Hepatocyte (in vitro differentiated cells): ENCODE measurements at regions not wholly inside any gene's neighbourhood (a gene's known extent, or its start where the extent isn't known, plus 50 kb on each side); places are given as distances from the start of the nearest gene placed in this dataset.
"Not testable (repeated sequence)": the region's sequence is repeated elsewhere in the genome, so short reads cannot be mapped to it uniquely, and the experiment has no call there.

Source experiments
- DNase-seq: peaks from one replicate; pipeline ENCODE4 v3.0.0-alpha.2; 2016; ENCODE audit warnings: low spot score
- H2AFZ ChIP-seq: fragments of 200-600 bp; sonication (generic); 2 replicates; pipeline ENCODE4 v1.6.0; 2016; ENCODE audit warnings: antibody characterized with exemption, mild to moderate bottlenecking
- H3K27ac ChIP-seq: fragments of 200-600 bp; sonication (generic); 2 replicates; pipeline ENCODE4 v1.5.1; 2016; ENCODE audit warnings: mild to moderate bottlenecking
- H3K27me3 ChIP-seq: fragments of 200-600 bp; sonication (generic); 2 replicates; pipeline ENCODE4 v1.6.1; 2016
- H3K36me3 ChIP-seq: fragments of 200-600 bp; sonication (generic); replicated peaks from 2 replicates; pipeline ENCODE4 v1.5.1; 2016; ENCODE audit warnings: low read depth; ENCODE audit not compliant: insufficient read depth
- H3K4me1 ChIP-seq: fragments of 200-600 bp; sonication (generic); 2 replicates; pipeline ENCODE4 v1.5.1; 2016; ENCODE audit warnings: mild to moderate bottlenecking, moderate library complexity; ENCODE audit not compliant: insufficient read depth
- H3K4me2 ChIP-seq: fragments of 200-600 bp; sonication (generic); 2 replicates; pipeline ENCODE4 v1.6.0; 2016
- H3K4me3 ChIP-seq: fragments of 200-600 bp; sonication (generic); 2 replicates; pipeline ENCODE4 v1.5.1; 2016; ENCODE audit warnings: mild to moderate bottlenecking
- H3K79me2 ChIP-seq: fragments of 200-600 bp; sonication (generic); 2 replicates; pipeline ENCODE4 v1.6.0; 2017; ENCODE audit warnings: mild to moderate bottlenecking
- H3K9me2 ChIP-seq: fragments of 200-600 bp; sonication (generic); replicated peaks from 2 replicates; pipeline ENCODE4 v1.6.0; 2017; ENCODE audit warnings: mild to moderate bottlenecking; ENCODE audit not compliant: insufficient read depth
- H3K9me3 ChIP-seq: fragments of 200-600 bp; sonication (generic); 2 replicates; pipeline ENCODE4 v1.5.1; 2016; ENCODE audit warnings: low read depth, mild to moderate bottlenecking
- H4K20me1 ChIP-seq: fragments of 200-600 bp; sonication (generic); 2 replicates; pipeline ENCODE4 v1.6.0; 2016; ENCODE audit warnings: mild to moderate bottlenecking; ENCODE audit not compliant: insufficient read depth, poor library complexity, severe bottlenecking
- EZH2 ChIP-seq: fragments of 200-600 bp; sonication (generic); IDR thresholded peaks from 2 replicates; pipeline ENCODE4 v1.6.1; 2016; ENCODE audit warnings: antibody characterized with exemption, mild to moderate bottlenecking, borderline replicate concordance
- EZH2phosphoT487 ChIP-seq: fragments of 200-600 bp; sonication (generic); IDR thresholded peaks from one replicate; pipeline ENCODE4 v1.6.1; 2018; ENCODE audit warnings: antibody characterized with exemption, mild to moderate bottlenecking, low read depth, moderate library complexity; ENCODE audit not compliant: unreplicated experiment, severe bottlenecking
- WGBS: methylation state at CpG from one replicate; pipeline ENCODE4 v1.1.6; 2016; ENCODE audit warnings: low lambda C conversion rate; ENCODE audit errors: missing lambda C conversion rate; 5-methylcytosine and 5-hydroxymethylcytosine counted together
- TF ChIP-seq, protein P1 (sequence below): fragments of 200-600 bp; sonication (generic); IDR thresholded peaks from 2 replicates; pipeline ENCODE4 v1.5.1; 2016; ENCODE audit warnings: antibody characterized with exemption, mild to moderate bottlenecking; ENCODE audit not compliant: poor library complexity

- Histone ChIP-seq H3K4me3 (no peak overlapping the region), H4K20me1 (no peaks in the 10 kb centered on the region), H3K36me3 (no peaks in the 10 kb centered on the region), H3K27me3 (no peaks in the 10 kb centered on the region), H3K9me2 (no peaks in the 10 kb centered on the region), H3K79me2 (no peaks in the 10 kb centered on the region), H3K27ac (no peak overlapping the region), H3K4me1 (no peaks in the 10 kb centered on the region), H2AFZ (no peak overlapping the region), H3K9me3 (no peaks in the 10 kb centered on the region), H3K4me2 (no peak overlapping the region)
- 62% methylated on average over 1 of the region's 1 CpG for WGBS
- DNase-seq, result no peak
- TF ChIP-seq, protein P1, sequence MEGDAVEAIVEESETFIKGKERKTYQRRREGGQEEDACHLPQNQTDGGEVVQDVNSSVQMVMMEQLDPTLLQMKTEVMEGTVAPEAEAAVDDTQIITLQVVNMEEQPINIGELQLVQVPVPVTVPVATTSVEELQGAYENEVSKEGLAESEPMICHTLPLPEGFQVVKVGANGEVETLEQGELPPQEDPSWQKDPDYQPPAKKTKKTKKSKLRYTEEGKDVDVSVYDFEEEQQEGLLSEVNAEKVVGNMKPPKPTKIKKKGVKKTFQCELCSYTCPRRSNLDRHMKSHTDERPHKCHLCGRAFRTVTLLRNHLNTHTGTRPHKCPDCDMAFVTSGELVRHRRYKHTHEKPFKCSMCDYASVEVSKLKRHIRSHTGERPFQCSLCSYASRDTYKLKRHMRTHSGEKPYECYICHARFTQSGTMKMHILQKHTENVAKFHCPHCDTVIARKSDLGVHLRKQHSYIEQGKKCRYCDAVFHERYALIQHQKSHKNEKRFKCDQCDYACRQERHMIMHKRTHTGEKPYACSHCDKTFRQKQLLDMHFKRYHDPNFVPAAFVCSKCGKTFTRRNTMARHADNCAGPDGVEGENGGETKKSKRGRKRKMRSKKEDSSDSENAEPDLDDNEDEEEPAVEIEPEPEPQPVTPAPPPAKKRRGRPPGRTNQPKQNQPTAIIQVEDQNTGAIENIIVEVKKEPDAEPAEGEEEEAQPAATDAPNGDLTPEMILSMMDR, result no peak
- TF ChIP-seq EZH2, result no peak
- TF ChIP-seq EZH2phosphoT487, result no peak
These were observed 246.1 kb downstream of the FSIP2 start for GRCh38 chr2:185984670-185985069.

- H3K36me3 ChIP-seq, H3K79me2 ChIP-seq, H3K9me2 ChIP-seq, DNase-seq, H3K4me2 ChIP-seq, H4K20me1 ChIP-seq, H3K27ac ChIP-seq, H3K4me1 ChIP-seq, H3K9me3 ChIP-seq, H2AFZ ChIP-seq, H3K4me3 ChIP-seq, H3K27me3 ChIP-seq: not testable (repeated sequence)
- WGBS, result 78% methylated on average over 5 of the region's 5 CpGs
These were observed 250.3 kb downstream of the FSIP2 start for GRCh38 chr2:185988907-185989306.

DNA sequence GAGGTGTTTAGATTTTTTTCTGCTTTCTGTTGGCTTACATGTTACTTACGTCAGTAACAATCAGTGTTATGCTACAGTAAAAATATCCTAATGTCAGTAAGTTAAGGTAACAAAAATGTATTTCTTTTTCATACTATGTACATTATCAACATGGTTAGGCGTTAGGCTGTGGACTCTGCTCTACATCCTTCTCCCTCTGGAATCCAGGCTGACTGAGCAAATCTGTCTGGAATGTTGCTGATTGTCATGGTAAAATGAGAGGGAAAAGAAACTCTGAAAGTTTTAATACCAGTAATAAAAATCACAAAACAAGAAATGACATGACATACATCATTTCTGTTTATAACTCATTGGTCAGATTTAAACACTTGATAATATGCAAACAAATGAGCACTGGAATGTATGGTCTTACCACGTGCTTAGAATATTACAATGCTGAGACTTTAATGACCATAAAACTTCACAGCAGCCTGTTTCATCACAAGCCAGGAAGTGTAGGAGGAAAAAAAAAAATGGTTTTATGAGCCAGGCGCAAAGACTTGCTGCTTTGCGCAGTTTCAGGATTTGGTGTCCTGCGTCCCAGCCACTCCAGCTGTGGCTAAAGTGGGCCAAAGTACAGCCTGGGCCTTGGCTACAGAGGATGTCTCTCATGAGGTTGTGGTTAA, 252.4 kb downstream of the FSIP2 start:
- H3K36me3 ChIP-seq, result no peaks in the 10 kb centered on the region
- WGBS, result 71% methylated on average over 6 of the region's 6 CpGs
- H3K4me2 ChIP-seq, result no peak overlapping the region
- no peaks in the 10 kb centered on the region for H3K27me3 ChIP-seq
- no peaks in the 10 kb centered on the region for H3K79me2 ChIP-seq
- H2AFZ ChIP-seq, result no peak overlapping the region
- no peaks in the 10 kb centered on the region for H3K9me3 ChIP-seq
- H3K9me2 ChIP-seq, result no peaks in the 10 kb centered on the region
- TF ChIP-seq EZH2, result no peak
- no peak for TF ChIP-seq EZH2phosphoT487
- TF ChIP-seq, protein P1, result no peak
- peak; percentile 32 for DNase-seq
- no peaks in the 10 kb centered on the region for H3K4me1 ChIP-seq
- H4K20me1 ChIP-seq, result no peaks in the 10 kb centered on the region
- H3K27ac ChIP-seq, result peak overlapping the region; percentile 76
- H3K4me3 ChIP-seq, result no peak overlapping the region

GRCh38 chr2:185998562-185999070, 260.0 kb downstream of the FSIP2 start:
- Histone ChIP-seq H3K9me3 (no peaks in the 10 kb centered on the region), H2AFZ (no peak overlapping the region), H3K36me3 (no peaks in the 10 kb centered on the region), H3K4me2 (no peak overlapping the region), H3K27me3 (no peaks in the 10 kb centered on the region), H3K79me2 (no peaks in the 10 kb centered on the region), H3K4me1 (no peaks in the 10 kb centered on the region), H3K4me3 (no peak overlapping the region), H4K20me1 (no peaks in the 10 kb centered on the region), H3K27ac (no peak overlapping the region), H3K9me2 (no peaks in the 10 kb centered on the region)
- TF ChIP-seq EZH2phosphoT487 (no peak), EZH2 (no peak)
- TF ChIP-seq, protein P1, result no peak
- WGBS, result 92% methylated on average over 2 of the region's 2 CpGs
- DNase-seq, result no peak
